WI38 (cell line): ENCODE measurements at regions not wholly inside any gene's neighbourhood (a gene's known extent, or its start where the extent isn't known, plus 50 kb on each side); places are given as distances from the start of the nearest gene placed in this dataset.

Source experiments
- H3K4me3 ChIP-seq: 2 replicates; pipeline ENCODE4 v1.5.1; 2011; ENCODE audit warnings: low read depth, mild to moderate bottlenecking, control low read depth, low read length
- TF ChIP-seq, protein P1 (sequence below): IDR thresholded peaks from 2 replicates; pipeline ENCODE4 v1.5.1; 2012; ENCODE audit warnings: low read depth, mild to moderate bottlenecking, control low read depth, low read length

DNA sequence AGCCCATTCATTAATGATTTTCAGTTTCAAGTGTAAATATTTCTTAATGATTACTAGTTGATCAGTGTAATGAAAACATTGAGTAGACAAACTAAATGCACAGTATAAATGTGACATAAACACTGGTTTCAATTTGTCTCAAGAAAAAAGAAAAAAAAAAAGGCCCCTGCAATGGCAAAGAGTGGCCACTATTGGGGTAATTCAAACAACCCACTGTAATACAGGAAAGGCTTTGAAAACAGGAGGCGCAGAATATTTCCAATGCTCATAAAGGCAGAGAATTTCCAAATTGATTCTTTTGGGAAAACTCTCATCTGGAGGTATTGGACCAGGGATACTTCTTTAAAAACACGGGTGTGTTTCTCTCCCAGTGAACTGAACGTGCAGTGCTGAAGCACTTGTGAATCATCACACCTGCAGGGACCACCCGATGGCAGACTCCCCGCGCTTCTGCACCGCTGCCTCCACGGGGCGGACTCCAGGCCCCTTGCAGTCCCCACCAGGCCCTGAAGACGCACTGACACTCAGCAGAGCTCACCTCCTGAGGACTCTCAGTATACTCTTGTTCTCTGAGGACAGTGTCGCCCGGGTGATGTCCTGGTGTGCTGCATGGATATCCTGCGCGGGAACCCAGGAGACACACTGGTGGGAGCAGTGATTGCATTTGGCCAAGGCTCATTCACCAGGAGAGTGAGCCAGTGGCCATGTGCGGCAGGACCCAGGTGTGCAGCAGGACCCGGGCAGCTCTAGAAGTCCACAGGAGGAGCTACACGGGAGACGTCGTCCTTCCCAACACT, 227.6 kb upstream of the IRX4 start:
- H3K4me3 ChIP-seq: no peak overlapping the region
- TF ChIP-seq, protein P1, sequence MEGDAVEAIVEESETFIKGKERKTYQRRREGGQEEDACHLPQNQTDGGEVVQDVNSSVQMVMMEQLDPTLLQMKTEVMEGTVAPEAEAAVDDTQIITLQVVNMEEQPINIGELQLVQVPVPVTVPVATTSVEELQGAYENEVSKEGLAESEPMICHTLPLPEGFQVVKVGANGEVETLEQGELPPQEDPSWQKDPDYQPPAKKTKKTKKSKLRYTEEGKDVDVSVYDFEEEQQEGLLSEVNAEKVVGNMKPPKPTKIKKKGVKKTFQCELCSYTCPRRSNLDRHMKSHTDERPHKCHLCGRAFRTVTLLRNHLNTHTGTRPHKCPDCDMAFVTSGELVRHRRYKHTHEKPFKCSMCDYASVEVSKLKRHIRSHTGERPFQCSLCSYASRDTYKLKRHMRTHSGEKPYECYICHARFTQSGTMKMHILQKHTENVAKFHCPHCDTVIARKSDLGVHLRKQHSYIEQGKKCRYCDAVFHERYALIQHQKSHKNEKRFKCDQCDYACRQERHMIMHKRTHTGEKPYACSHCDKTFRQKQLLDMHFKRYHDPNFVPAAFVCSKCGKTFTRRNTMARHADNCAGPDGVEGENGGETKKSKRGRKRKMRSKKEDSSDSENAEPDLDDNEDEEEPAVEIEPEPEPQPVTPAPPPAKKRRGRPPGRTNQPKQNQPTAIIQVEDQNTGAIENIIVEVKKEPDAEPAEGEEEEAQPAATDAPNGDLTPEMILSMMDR: no peak

DNA sequence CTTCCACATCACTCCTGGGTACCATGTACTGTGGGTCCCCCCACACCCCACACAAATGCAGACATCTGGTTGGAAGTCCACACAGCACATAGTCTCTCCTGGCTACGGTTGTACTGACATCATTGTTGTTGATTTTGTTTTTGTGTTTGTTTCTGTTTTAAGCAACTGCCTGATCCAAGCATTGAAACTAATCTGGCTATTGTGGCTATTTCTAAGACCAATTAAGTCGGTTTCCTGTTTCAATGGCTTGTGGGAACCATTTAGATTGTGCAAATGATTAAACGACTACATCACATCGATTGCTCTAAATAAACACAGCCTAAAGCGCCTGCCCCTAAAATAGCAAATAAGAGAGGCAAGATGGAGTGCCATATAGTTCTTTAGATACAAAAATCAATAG, 226.8 kb upstream of the IRX4 start:
- H3K4me3 ChIP-seq: no peak overlapping the region
- TF ChIP-seq, protein P1: no peak

DNA sequence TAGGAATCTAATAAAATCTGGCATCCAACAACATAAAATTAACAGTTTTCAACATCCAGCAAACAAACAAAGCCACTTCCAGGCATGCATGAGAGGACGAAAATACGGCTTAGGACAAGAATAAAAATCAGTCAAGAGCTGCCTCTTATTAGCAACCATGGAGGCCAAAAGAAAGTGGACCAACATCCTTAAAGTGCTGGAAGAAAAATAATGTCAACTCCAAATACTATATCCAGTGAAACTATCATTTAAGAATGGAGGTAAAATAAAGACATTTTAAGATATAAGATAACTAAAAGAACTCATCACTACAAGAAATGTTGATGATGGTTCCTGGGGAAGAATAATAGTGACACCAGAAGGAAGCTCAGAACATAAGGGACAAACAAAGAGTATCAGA, 224.0 kb upstream of the IRX4 start:
- H3K4me3 ChIP-seq: no peak overlapping the region
- TF ChIP-seq, protein P1: no peak

GRCh38 chr5:2105141-2105540, 222.4 kb upstream of the IRX4 start:
- TF ChIP-seq, protein P1: no peak
- H3K4me3 ChIP-seq: no peak overlapping the region

- H3K4me3 ChIP-seq: no peak overlapping the region
- TF ChIP-seq, protein P1: no peak
These were observed 221.2 kb upstream of the IRX4 start for GRCh38 chr5:2103940-2104339.

DNA sequence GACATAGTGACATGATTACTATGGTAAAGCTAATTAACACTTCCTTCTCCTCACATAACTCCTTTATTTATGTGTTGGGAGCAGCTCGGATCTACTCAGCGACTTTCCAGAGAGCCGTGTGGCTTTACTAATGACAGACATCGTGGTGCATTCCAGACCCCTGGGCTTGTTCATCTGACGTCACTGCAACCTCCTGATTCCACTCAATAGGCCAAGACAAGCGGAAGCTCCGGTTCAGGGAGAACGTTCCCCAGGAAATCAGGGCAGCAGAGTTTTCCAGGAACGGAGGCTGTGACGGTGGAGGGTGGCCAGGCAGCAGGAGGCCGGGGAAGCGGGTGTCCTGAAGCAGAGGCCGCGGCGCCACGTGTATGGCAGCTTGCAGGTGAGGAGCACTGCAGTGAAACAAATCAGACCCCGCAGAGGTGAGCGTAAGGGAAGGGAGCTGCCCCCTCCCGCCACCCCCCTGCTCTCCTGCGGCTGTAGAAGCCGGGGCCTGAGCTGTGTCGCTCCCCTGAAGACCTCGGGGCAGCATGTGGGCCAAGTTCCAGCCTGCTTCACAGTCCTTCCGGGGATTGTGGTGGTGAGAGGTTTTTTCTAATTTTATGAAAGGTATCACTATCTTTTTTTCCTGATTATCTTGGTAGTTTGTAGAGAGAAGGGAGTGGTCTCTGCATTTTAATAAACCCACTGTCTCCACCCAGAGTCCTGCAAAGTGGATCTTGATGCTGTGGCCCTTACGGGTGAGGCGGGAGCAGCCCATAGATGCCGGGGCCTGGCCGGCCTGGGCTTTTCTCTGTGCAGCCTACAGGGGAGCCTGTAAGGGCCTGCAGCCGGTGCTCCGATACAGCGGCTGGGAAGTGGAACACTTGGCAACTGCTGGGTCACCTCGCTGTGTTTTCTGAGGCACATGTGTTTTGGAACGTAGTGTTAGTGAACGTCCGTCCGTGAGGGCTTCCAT, 220.4 kb upstream of the IRX4 start:
- TF ChIP-seq, protein P1: no peak
- no peak overlapping the region for H3K4me3 ChIP-seq

DNA sequence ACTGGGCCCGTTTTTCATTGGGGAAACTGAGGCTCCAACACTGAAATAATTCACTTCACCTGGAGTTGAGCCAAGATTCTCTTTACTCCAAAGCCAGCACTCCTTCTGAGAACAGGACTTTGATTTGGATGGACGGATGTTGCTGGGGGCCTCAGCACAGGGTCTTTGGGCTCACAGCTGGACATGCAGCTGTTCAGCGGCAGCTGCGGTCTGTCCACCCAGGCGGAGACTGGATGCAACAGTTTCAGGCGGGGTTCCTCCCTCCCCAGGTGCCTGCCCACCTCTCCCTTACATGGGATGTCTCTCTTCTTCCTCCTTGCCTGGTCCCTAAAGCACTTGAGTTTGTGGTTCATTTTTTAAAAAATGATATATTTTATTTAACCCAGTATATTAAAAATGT, 219.0 kb upstream of the IRX4 start:
- H3K4me3 ChIP-seq: no peak overlapping the region
- TF ChIP-seq, protein P1: no peak
